ENCODE measurements at regions not wholly inside any gene's neighbourhood (a gene's known extent, or its start where the extent isn't known, plus 50 kb on each side); places are given as distances from the start of the nearest gene placed in this dataset.
A peak's percentile ranks its signal among the peaks of the same experiment; 100 is the strongest.

DNA sequence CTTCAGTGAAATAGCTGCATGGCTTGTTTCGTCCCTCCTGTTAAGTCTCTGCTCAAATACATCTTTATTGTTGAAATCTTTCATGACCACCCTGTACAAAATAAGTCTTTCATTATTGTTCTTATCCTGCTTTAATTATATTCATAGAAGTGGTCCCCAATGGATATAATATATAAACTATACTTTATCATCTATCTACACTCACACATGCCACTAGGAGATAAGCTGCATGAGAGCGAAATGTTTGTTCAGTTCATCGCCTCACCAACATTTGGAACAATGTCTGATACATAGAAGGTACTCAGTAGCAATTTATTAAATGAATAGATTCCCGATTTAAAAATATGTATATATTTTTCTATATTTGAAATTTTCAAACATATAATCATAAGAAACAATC is 254.0 kb upstream of the ATXN7L3B start:
- no peak for DNase-seq

DNA sequence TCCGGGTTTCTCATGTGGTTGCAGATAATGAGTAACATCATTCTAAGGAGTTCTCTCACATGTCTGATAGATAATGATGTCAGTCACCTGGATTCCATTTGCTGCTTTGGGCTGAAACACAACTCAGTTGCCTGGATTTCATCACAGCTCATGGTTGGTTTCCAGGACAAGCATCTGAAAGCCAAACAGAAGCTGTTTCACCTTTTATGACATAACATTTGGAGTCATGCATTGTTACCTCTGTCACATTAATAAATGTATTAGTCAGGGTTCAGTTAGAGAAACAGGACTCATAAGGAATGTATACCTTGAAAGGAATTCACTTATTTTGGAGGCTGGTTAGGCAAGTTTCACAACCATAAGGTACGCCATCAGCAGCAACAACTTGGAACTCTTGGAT is 251.9 kb upstream of the ATXN7L3B start:
- DNase-seq = no peak

DNA sequence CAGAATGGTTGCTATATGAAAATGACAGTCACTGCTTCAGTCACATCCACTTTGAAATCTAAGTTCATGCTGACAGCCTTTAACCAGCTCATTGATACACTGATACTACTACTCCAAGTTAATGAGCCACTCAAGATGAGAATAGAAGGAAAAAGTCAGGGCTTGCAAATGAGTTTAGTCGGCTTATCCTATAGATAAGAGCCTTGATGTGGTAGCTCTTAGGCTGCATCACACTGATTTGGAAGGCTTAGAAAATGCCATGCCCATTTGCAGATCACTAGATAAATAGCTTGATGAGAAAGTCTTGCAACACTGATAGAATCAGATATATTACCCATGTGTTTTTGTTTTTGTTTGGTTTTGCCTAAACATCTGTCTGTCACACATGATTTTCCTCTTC is 251.4 kb upstream of the ATXN7L3B start:
- DNase-seq = no peak

DNA sequence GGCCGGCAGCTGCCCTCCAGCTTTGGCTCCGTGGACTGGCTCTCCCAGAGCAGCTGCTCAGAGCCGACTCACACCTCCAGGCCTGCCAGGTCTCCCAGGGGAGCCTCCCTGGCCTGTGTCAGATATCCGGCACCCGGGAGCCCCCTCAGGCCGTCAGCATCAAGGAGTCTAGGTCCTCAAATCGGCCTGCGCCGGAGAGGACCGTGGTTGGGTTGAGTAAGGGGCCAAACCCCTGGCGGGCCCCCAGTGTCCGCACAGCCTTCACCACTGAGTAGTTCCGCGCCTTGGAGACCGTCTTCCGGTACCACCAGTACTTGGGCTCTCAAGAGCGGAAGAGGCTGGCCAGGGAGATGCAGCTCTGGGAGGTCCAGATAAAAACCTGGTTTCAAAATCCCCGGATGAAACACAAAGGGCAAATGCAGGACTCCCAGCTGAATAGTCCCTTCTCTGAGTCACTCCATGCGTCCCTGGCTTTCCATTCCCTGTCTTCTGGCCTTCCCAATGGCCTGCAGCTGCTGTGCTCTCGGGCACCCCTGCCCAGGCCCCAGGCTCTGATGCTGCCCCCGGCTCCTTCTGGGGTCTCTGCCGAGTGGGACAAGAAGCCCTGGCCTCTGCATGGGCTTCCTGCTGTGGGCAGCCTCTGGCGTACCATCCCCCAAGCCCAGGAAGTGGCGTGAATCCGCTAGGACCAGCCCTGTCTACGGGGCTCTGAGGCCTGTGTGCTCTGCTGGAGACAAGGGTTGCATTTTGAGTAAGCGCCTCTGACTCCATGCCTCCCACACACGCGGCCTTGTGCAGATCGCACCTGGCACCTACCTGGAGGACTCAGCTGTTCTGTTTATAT is 245.1 kb upstream of the ATXN7L3B start:
- no peak for DNase-seq

DNA sequence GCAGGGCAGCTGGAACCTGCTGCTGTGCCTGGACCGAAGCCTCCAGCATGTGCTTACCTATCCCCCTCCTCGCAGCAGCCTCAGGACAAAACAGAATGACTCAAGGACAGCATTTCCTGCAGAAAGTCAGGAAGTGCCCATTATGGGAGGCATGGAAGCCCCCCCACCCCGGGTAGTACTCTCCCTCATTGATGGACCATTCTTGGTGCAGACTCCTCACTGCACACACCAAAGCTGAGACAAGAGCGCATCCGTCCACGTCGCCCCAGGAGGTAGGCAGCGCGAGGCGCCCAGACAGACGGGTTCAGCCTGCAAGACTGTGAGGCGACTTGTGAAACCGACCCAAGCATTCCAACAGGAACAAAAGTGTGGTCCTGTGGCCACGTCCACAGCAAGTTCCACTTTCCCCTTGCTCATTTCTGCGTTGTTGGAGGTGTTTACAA is 243.9 kb upstream of the ATXN7L3B start:
- DNase-seq = no peak

DNA sequence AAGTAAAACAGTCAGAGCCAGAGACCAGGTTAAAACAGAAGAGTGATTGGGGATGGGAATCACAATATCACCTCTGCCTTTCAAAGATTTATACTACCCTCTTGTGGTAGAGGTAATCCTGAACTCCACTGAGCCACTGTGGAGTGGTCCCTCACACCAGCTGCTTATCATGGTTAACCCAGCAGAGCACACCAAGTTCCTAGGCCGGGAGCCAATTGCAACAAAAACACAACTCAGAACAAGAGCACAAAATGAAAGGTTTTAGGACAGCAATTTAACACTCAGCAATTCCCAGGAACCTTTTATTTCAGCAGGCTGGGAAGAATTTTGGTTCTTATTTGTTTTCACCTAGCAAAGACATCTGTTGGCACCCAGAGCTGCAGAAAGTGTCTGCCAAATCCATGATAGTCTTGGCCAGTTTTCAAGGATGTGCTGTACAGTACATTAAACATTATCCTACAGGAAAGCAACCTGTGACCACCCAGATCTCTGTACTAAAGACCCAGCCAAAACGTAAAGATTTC is 220.5 kb upstream of the ATXN7L3B start:
- peak; percentile 3 for DNase-seq

DNA sequence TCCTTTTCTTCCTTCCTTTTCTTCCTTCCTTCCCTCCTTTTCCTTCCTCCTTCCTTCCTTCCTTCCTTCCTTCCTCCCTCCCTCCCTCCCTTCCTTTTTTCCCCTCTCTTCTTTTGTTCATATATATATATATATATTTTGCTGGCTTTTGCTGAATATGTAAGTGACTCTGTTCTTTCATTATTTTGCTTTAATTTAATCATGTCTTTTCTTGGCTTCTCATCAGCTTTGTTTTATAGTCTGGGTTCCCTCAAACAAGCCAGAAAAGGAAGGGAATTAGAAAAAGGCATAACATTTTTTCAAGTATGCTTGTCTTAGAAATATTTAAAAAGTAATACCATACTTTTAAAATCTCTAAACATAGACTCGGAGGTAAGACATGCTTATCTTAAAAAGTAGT is 219.9 kb upstream of the ATXN7L3B start:
- no peak for DNase-seq

DNA sequence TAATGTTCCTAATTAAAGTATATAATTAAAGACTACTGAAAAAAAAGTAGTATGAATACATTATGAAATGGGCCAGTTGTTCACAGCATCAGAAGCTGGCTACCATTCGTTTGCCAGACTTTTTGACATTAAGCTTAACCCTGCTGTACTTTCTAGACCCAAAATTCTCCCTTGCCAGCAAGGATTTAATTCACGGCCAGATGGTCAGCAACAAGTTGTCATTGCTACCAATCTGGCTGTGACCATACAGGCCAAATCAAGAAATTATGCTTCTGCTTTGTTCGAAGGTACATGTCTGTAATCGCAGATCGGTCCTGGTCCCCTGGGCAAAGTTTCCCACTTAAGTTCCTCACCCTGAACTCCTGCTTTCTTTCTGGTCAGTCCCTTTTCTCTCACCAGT is 217.7 kb upstream of the ATXN7L3B start:
- DNase-seq = no peak

DNA sequence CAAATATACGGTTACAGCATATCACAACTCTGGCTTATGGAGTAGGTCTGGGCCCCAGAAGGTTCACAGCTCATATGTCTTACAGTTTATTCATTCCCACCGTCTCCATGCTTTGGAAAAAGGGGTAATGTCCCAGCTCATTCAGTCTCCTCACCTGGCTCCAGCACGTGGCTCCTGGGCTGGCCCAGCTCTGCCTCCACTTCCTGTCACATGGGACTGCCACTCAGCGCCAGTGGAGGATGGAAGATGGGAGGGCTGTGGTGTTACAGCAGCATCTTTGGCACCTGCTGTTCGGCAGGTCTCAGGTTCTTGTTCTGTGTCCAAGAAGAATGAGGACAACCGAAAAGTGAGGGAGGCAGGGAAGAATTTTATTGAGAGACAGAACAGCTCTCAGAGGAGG is 216.3 kb upstream of the ATXN7L3B start:
- no peak for DNase-seq

DNA sequence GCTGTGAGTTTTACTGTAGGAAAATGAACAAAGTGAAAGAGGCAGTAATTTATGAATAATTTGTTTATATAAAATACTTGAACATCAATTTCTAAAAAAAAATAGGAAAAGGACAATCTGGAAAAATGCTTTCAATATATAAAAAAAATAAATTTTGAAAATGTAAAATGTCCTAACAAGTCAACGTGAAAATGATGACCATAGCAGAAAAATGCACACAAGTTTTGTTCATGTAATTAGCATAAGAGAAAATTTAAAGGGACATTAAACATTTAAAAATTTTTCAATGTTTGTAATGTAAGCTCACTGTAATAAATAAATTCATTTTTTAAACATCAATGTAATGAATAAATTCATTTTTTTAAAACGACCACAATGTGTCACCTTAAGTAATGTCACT is 214.8 kb upstream of the ATXN7L3B start:
- DNase-seq = no peak

DNA sequence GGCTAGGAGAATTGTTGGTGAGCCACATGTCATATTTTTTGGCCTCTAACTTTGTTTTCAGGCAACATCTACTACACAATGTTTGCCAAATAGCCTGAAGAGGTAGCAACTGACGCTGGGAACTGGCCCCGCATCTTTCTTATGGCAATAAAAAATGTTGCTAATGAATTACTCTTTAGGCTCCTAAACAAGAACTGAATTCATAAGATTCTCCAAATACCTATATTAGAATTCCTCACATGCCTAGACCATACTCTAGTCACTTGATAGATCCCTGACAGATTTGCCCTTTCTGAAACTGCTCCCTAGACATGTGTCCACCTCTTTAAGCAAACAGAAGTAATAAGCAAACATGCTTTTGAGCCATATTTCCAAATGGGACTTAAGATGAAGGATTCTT is 209.0 kb upstream of the ATXN7L3B start:
- no peak for DNase-seq

DNA sequence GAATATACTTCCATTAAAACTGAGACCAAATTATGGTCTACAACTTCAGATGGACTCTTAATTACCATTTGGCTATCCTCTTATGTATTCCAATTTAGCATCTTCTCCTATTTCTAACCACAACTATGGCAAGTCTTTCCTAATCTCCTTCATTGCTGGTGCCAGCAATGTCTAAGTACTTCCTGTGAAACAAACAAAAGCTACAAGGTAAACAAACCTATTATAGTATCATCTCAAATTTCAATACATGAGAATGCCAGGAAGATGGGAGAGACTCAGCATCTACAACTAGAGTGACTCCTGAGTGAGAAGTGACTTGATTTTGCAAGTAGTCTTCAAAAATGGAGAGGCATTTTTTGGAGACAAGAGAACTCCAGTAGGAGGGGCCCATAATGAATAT is 202.9 kb upstream of the ATXN7L3B start:
- DNase-seq = no peak

DNA sequence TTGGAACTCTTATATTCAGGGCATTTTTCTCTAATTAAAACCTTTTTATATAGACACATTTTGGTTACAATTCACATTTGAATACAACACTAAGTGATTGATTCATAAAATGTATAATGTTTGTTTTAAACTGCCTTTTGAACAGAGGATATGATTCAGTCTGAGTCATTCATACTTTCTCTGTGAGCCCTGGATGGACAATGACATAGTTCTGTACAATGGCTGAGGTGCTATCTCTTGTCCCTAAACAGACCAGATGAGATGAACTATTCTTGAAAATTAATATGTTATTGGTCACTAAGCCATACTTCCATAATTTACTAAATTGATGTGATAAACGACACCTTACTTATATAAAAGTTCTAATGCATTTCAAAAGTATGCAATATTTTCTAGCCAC is 199.7 kb upstream of the ATXN7L3B start:
- DNase-seq = no peak

DNA sequence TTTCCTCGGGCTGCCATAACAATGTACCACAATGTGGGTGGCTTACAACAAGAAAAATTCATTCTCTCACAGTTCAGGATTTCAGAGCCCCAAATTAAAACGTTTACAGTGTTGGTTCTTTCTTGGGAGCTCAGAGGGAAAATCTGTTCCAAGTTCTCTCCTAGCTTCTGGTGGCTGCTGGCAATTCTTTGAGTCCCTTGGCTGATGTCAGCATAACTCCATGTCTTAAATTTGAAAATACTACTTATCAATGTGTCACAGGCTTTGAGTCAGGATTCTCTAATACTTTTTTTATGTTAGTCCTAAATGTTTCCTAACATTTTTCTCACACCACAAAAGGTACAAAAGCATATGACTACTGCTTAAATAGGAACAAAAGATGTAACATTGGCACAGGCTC is 198.4 kb upstream of the ATXN7L3B start:
- no peak for DNase-seq

DNA sequence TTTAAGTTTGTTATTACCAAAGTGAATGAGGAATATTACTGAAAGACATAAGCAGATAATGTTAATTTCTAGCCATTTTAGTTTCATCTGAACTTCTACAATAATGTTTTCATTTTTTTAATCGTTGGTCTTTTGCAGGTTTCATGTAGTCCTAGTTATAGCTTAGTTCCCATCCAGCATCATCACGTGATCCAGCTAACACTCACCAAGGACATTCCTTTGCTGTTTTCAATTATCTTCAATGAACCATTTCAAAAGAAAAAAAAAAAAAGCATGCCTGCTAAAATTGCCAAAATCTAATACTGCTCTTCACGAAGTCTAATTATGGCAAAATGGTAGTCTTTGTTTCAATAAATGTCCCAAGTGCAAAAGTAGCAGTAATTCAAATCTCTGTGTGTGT is 187.7 kb upstream of the ATXN7L3B start:
- no peak for DNase-seq

DNA sequence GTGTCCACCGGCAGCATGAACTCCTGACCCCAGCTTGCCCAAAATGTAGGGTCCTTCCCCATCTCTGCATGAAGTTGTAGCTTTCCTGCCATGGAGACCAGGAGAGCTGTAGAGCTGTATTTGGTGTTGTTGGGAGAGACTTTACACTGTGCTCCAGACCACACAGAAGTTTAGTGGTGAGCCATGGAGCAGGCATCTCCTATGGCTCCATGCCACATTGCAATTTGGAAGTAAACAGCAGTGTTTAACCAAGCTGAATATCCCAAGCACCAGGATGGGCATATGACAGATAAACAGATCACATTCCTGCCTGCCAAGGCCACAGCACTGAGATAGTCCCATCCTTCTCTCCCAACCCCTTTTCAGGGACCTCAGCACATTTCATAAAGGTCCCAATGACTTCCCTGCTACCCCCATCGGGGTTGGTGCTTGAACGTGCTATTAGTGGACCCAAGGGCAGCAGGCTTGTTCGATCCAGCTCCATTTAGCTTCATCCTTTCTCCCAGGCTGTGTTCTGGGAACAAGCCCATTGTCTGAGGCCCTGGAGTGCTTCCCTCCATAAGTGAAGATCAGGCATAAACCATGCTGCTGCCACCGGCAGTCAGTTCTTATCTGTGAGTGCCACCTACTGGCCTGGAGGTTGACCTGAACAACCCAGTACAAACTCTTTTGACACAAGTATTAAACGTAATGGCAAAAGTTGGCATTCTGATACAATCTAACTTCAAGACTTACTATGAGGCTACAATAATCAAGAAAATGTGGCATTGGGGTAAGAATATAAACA is 172.3 kb upstream of the ATXN7L3B start:
- DNase-seq = no peak

DNA sequence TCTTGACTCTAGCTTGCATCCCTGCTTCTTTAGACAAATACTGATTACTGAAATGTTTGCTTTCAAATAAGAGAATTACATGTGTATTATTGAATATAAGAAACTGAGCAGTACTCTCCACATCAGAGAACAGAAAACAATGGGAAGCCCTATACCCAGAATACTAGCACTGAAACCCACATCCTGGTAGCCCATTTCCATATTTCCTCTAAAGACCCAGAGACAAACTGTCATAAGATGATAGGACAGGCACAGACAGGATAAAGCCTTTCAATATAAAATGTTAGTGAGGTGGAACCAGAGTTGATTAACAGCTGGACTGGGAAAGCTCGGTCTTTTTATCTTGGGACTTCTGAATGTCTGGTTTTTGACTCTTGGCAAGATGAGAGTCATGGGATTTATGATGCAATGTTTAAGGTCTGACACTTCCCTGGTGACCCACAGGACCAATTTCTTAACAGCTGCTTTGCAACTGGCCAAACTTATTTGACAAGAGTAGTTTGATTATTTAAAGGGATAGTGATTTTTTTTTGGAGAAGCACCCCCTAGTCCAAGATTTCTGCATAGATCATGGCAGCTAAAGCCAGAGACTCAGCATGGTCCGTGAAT is 166.9 kb upstream of the ATXN7L3B start:
- no peak for DNase-seq

DNA sequence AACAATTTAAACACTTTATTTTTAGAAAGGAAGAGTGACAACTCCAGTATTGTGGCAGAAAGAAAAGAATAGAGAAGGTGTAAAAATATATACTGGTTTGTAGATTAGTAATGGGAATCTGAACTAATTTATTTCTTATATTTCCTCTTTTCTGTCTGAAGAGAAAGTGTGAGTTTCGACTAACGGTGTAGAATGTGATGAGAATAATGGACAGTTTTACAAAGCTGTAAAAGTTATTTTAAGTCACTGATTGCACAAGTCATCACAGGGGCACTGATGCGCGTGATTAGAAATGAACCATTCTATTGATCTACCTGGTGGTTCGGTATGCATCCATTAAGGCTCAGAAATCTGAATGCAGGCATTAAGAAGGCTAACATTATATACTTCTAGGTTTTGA is 158.5 kb upstream of the ATXN7L3B start:
- DNase-seq = no peak

DNA sequence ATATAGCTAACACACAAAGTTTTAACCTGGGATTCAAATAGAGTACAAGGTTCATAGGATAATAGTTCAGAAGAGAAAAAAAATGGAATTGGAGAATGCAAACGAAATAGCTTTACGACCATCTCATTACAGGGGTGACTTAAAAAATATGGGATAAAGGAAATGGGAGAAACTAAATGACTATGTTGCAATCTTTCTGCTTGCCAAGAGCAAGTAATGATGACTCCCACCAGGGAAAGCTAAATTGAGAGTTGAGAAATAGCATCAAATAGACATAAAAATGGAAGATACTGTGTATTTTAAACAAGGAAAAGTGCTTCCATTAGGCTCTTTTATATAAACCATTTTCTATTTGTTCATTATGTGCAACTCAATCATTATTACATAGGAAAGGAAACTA is 155.7 kb upstream of the ATXN7L3B start:
- no peak for DNase-seq

DNA sequence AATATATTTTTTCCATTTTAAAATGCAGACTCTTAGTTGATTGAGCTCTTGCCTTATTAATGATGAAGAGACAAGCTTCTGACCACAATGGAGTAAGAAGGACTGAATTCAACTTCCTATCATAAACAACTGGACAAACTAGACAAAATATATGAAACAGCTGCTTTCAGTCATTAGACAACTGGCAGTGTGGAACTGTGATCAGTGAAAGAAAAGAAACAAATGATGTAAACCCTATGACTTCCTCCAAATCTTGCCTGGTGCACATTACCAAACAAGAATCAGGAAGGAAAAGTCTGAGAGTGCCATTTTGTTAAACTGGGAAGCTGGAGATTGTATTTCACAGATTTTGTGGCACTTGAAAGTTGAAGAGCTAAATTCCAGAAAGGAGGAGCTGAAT is 154.7 kb upstream of the ATXN7L3B start:
- no peak for DNase-seq

DNA sequence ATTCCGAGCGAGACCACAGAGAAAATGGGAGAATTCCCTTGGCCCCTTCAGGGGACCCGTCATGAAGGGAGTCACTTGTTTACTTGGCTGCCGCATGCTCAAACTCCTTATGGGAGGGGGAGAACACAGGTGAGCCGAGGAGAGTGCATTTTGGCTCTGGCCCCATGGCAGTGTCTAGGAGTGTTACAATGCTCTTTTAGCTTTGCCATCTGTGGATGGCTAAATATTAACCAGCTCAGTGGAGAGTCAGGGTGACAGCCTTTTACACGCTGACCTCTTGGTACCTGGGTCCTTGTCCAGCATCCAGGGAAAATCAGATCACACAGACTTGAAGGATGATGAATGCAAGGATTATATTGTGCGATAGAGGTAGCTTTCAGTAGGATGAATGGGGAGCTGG is 146.4 kb upstream of the ATXN7L3B start:
- no peak for DNase-seq

DNA sequence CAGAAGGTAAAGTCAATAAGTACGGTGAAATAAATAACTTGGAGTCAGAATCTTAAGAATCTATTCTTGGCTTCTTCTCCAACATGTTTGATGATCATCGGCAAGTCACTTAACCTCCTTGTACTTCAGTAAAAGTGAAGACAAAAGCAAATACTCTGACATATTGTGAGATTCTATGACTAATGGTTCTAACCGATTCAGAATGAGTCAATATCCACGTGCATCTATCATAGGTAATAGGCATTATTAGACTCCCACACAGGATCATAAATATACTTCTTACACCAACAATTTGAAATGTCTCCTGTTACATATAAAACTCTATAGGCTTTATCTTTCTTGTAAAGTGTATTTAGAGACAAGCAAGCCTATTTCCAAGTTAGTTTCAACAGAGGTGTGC is 144.4 kb upstream of the ATXN7L3B start:
- no peak for DNase-seq

DNA sequence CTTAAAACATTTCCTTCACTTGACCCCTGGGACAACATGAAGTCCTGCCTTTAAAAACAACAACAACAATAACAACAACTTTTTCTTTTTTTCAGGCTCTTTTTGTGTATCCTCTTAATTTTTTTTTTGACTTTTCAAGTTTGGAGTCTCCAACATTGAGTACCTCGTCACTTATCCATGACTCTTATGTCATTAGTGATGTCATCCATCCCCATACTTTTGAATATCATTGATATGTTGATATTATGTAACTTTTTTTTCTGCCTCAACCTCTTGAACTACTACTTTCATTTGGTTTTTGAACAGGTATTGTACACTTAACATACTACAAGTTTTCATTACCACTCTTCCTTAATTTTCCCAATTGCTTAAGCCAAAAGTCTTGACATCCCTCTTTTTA is 143.0 kb upstream of the ATXN7L3B start:
- DNase-seq = no peak
